Gastrocnemius medialis (tissue), 4 donors: ENCODE measurements at regions not wholly inside any gene's neighbourhood (a gene's known extent, or its start where the extent isn't known, plus 50 kb on each side); places are given as distances from the start of the nearest gene placed in this dataset.

Experiments used
- CTCF ChIP-seq, 5 experiments: fragments of 450-650 bp in 3 of 5; fragments of 200-600 bp in 2 of 5; sonication (generic) in 2 of 5; IDR thresholded peaks in 4 of 5; conservative IDR thresholded peaks in 1 of 5; 1 replicate in 4 of 5; 2 replicates in 1 of 5; pipeline ENCODE4 v1.5.1; 2016 to 2019; ENCODE audit warnings: antibody characterized with exemption in 5 of 5, mild to moderate bottlenecking in 3 of 5, moderate library complexity in 3 of 5
- POLR2A ChIP-seq, 2 donors: fragments of 450-650 bp; IDR thresholded peaks; one replicate each; pipeline ENCODE4 v1.6.1; 2017; ENCODE audit warnings: antibody characterized with exemption in 2 of 2, mild to moderate bottlenecking in 2 of 2, moderate library complexity in 2 of 2

GRCh38 chr10:57692255-57692980 lies 575.3 kb downstream of the IPMK start:
- TF ChIP-seq POLR2A (IDR thresholded peaks at IDR 0.05), result no peak
- no peak for TF ChIP-seq CTCF (IDR thresholded peaks at IDR 0.05 in 4 of 5, conservative IDR thresholded peaks at IDR 0.05 in 1 of 5)
